ENCODE measurements at regions not wholly inside any gene's neighbourhood (a gene's known extent, or its start where the extent isn't known, plus 50 kb on each side); places are given as distances from the start of the nearest gene placed in this dataset.

- H3K9me3 ChIP-seq (ENCODE audit: control insufficient read depth in 2 of 2, insufficient read depth in 1 of 2, low read depth in 1 of 2, low read length in 1 of 2), result no peaks in the 10 kb centered on the region
- no peak overlapping the region for H3K4me3 ChIP-seq (ENCODE audit: low read depth in 1 of 2, low read length in 2 of 2)
- H3K36me3 ChIP-seq (ENCODE audit: control insufficient read depth in 2 of 2, insufficient read depth in 2 of 2, low read length in 1 of 2), result no peaks in the 10 kb centered on the region
- no peak overlapping the region for H3K27ac ChIP-seq (ENCODE audit: low read depth in 2 of 2, low read length in 1 of 2)
- H3K4me1 ChIP-seq (ENCODE audit: control insufficient read depth in 2 of 2, insufficient read depth in 2 of 2, low read length in 1 of 2), result no peaks in the 10 kb centered on the region
- no peaks in the 10 kb centered on the region for H3K27me3 ChIP-seq (ENCODE audit: control insufficient read depth in 1 of 2, insufficient read depth in 2 of 2, low read length in 2 of 2)
Observed at GRCh38 chr1:198449261-198449660, 91.2 kb downstream of the ATP6V1G3 start.

GRCh38 chr1:198447468-198447867 lies 93.0 kb downstream of the ATP6V1G3 start:
- Histone ChIP-seq H3K36me3 (ENCODE audit: control insufficient read depth in 2 of 2, insufficient read depth in 2 of 2, low read length in 1 of 2) (no peaks in the 10 kb centered on the region), H3K27ac (ENCODE audit: low read depth in 2 of 2, low read length in 1 of 2) (no peak overlapping the region), H3K4me1 (ENCODE audit: control insufficient read depth in 2 of 2, insufficient read depth in 2 of 2, low read length in 1 of 2) (no peaks in the 10 kb centered on the region), H3K9me3 (ENCODE audit: control insufficient read depth in 2 of 2, insufficient read depth in 1 of 2, low read depth in 1 of 2, low read length in 1 of 2) (no peaks in the 10 kb centered on the region), H3K27me3 (ENCODE audit: control insufficient read depth in 1 of 2, insufficient read depth in 2 of 2, low read length in 2 of 2) (no peaks in the 10 kb centered on the region), H3K4me3 (ENCODE audit: low read depth in 1 of 2, low read length in 2 of 2) (no peak overlapping the region)
- 74 to 78% methylated on average over 1 of the region's 1 CpG for WGBS, 2 donors

GRCh38 chr1:198445872-198446271 lies 94.6 kb downstream of the ATP6V1G3 start:
- Histone ChIP-seq H3K27me3 (ENCODE audit: control insufficient read depth in 1 of 2, insufficient read depth in 2 of 2, low read length in 2 of 2) (no peaks in the 10 kb centered on the region), H3K27ac (ENCODE audit: low read depth in 2 of 2, low read length in 1 of 2) (no peak overlapping the region), H3K36me3 (ENCODE audit: control insufficient read depth in 2 of 2, insufficient read depth in 2 of 2, low read length in 1 of 2) (no peaks in the 10 kb centered on the region), H3K9me3 (ENCODE audit: control insufficient read depth in 2 of 2, insufficient read depth in 1 of 2, low read depth in 1 of 2, low read length in 1 of 2) (no peaks in the 10 kb centered on the region), H3K4me1 (ENCODE audit: control insufficient read depth in 2 of 2, insufficient read depth in 2 of 2, low read length in 1 of 2) (no peaks in the 10 kb centered on the region), H3K4me3 (ENCODE audit: low read depth in 1 of 2, low read length in 2 of 2) (no peak overlapping the region)
- WGBS, 2 donors, result 82 to 83% methylated on average over 3 of the region's 3 CpGs

GRCh38 chr1:198444792-198445191 lies 95.7 kb downstream of the ATP6V1G3 start:
- no peaks in the 10 kb centered on the region for H3K36me3 ChIP-seq (ENCODE audit: control insufficient read depth in 2 of 2, insufficient read depth in 2 of 2, low read length in 1 of 2)
- H3K27ac ChIP-seq (ENCODE audit: low read depth in 2 of 2, low read length in 1 of 2), result no peak overlapping the region
- 32 to 52% methylated on average over 1 of the region's 1 CpG for WGBS, 2 donors
- H3K27me3 ChIP-seq (ENCODE audit: control insufficient read depth in 1 of 2, insufficient read depth in 2 of 2, low read length in 2 of 2), result no peaks in the 10 kb centered on the region
- no peaks in the 10 kb centered on the region for H3K4me1 ChIP-seq (ENCODE audit: control insufficient read depth in 2 of 2, insufficient read depth in 2 of 2, low read length in 1 of 2)
- no peaks in the 10 kb centered on the region for H3K9me3 ChIP-seq (ENCODE audit: control insufficient read depth in 2 of 2, insufficient read depth in 1 of 2, low read depth in 1 of 2, low read length in 1 of 2)
- no peak overlapping the region for H3K4me3 ChIP-seq (ENCODE audit: low read depth in 1 of 2, low read length in 2 of 2)

GRCh38 chr1:198443365-198444233 lies 96.9 kb downstream of the ATP6V1G3 start:
- H3K4me3 ChIP-seq (ENCODE audit: low read depth in 1 of 2, low read length in 2 of 2), result no peak overlapping the region
- H3K9me3 ChIP-seq (ENCODE audit: control insufficient read depth in 2 of 2, insufficient read depth in 1 of 2, low read depth in 1 of 2, low read length in 1 of 2), result no peaks in the 10 kb centered on the region
- no peaks in the 10 kb centered on the region for H3K27me3 ChIP-seq (ENCODE audit: control insufficient read depth in 1 of 2, insufficient read depth in 2 of 2, low read length in 2 of 2)
- WGBS, 2 donors, result 60 to 63% methylated on average over 5 of the region's 5 CpGs
- H3K27ac ChIP-seq (ENCODE audit: low read depth in 2 of 2, low read length in 1 of 2), result peak overlapping the region in 1 of 2 donors; percentile 77
- H3K4me1 ChIP-seq (ENCODE audit: control insufficient read depth in 2 of 2, insufficient read depth in 2 of 2, low read length in 1 of 2), result no peaks in the 10 kb centered on the region
- H3K36me3 ChIP-seq (ENCODE audit: control insufficient read depth in 2 of 2, insufficient read depth in 2 of 2, low read length in 1 of 2), result no peaks in the 10 kb centered on the region

- Histone ChIP-seq H3K36me3 (ENCODE audit: control insufficient read depth in 2 of 2, insufficient read depth in 2 of 2, low read length in 1 of 2) (no peaks in the 10 kb centered on the region), H3K27me3 (ENCODE audit: control insufficient read depth in 1 of 2, insufficient read depth in 2 of 2, low read length in 2 of 2) (no peaks in the 10 kb centered on the region), H3K9me3 (ENCODE audit: control insufficient read depth in 2 of 2, insufficient read depth in 1 of 2, low read depth in 1 of 2, low read length in 1 of 2) (no peaks in the 10 kb centered on the region), H3K27ac (ENCODE audit: low read depth in 2 of 2, low read length in 1 of 2) (no peak overlapping the region), H3K4me3 (ENCODE audit: low read depth in 1 of 2, low read length in 2 of 2) (no peak overlapping the region), H3K4me1 (ENCODE audit: control insufficient read depth in 2 of 2, insufficient read depth in 2 of 2, low read length in 1 of 2) (no peaks in the 10 kb centered on the region)
- WGBS, 2 donors, result 78 to 82% methylated on average over 6 of the region's 6 CpGs
Observed at GRCh38 chr1:198440842-198441241, 99.6 kb downstream of the ATP6V1G3 start.

- Histone ChIP-seq H3K36me3 (ENCODE audit: control insufficient read depth in 2 of 2, insufficient read depth in 2 of 2, low read length in 1 of 2) (no peaks in the 10 kb centered on the region), H3K9me3 (ENCODE audit: control insufficient read depth in 2 of 2, insufficient read depth in 1 of 2, low read depth in 1 of 2, low read length in 1 of 2) (no peaks in the 10 kb centered on the region), H3K27ac (ENCODE audit: low read depth in 2 of 2, low read length in 1 of 2) (no peak overlapping the region), H3K27me3 (ENCODE audit: control insufficient read depth in 1 of 2, insufficient read depth in 2 of 2, low read length in 2 of 2) (no peaks in the 10 kb centered on the region), H3K4me1 (ENCODE audit: control insufficient read depth in 2 of 2, insufficient read depth in 2 of 2, low read length in 1 of 2) (no peaks in the 10 kb centered on the region), H3K4me3 (ENCODE audit: low read depth in 1 of 2, low read length in 2 of 2) (no peak overlapping the region)
- 82 to 84% methylated on average over 2 of the region's 2 CpGs for WGBS, 2 donors
Observed at GRCh38 chr1:198437332-198437731, 103.1 kb downstream of the ATP6V1G3 start.

GRCh38 chr1:198436276-198436675 lies 104.2 kb downstream of the ATP6V1G3 start:
- no peaks in the 10 kb centered on the region for H3K36me3 ChIP-seq (ENCODE audit: control insufficient read depth in 2 of 2, insufficient read depth in 2 of 2, low read length in 1 of 2)
- H3K27me3 ChIP-seq (ENCODE audit: control insufficient read depth in 1 of 2, insufficient read depth in 2 of 2, low read length in 2 of 2), result no peaks in the 10 kb centered on the region
- H3K9me3 ChIP-seq (ENCODE audit: control insufficient read depth in 2 of 2, insufficient read depth in 1 of 2, low read depth in 1 of 2, low read length in 1 of 2), result no peaks in the 10 kb centered on the region
- H3K27ac ChIP-seq (ENCODE audit: low read depth in 2 of 2, low read length in 1 of 2), result no peak overlapping the region
- no peak overlapping the region for H3K4me3 ChIP-seq (ENCODE audit: low read depth in 1 of 2, low read length in 2 of 2)
- H3K4me1 ChIP-seq (ENCODE audit: control insufficient read depth in 2 of 2, insufficient read depth in 2 of 2, low read length in 1 of 2), result no peaks in the 10 kb centered on the region

- H3K36me3 ChIP-seq (ENCODE audit: control insufficient read depth in 2 of 2, insufficient read depth in 2 of 2, low read length in 1 of 2), result no peaks in the 10 kb centered on the region
Observed at GRCh38 chr1:198435056-198435455, 105.4 kb downstream of the ATP6V1G3 start.

GRCh38 chr1:198424441-198424840 lies 116.0 kb downstream of the ATP6V1G3 start:
- 73 to 84% methylated on average over 2 of the region's 2 CpGs for WGBS, 2 donors
- H3K4me3 ChIP-seq (ENCODE audit: low read depth in 1 of 2, low read length in 2 of 2), result no peak overlapping the region
- no peaks in the 10 kb centered on the region for H3K36me3 ChIP-seq (ENCODE audit: control insufficient read depth in 2 of 2, insufficient read depth in 2 of 2, low read length in 1 of 2)
- no peak overlapping the region for H3K27ac ChIP-seq (ENCODE audit: low read depth in 2 of 2, low read length in 1 of 2)
- no peaks in the 10 kb centered on the region for H3K27me3 ChIP-seq (ENCODE audit: control insufficient read depth in 1 of 2, insufficient read depth in 2 of 2, low read length in 2 of 2)
- no peaks in the 10 kb centered on the region for H3K4me1 ChIP-seq (ENCODE audit: control insufficient read depth in 2 of 2, insufficient read depth in 2 of 2, low read length in 1 of 2)
- H3K9me3 ChIP-seq (ENCODE audit: control insufficient read depth in 2 of 2, insufficient read depth in 1 of 2, low read depth in 1 of 2, low read length in 1 of 2), result no peaks in the 10 kb centered on the region

More at GRCh38 chr1:198435056-198435455, 105.4 kb downstream of the ATP6V1G3 start:
- no peak overlapping the region for H3K4me3 ChIP-seq (ENCODE audit: low read depth in 1 of 2, low read length in 2 of 2)
- no peak overlapping the region for H3K27ac ChIP-seq (ENCODE audit: low read depth in 2 of 2, low read length in 1 of 2)
- no peaks in the 10 kb centered on the region for H3K27me3 ChIP-seq (ENCODE audit: control insufficient read depth in 1 of 2, insufficient read depth in 2 of 2, low read length in 2 of 2)
- H3K4me1 ChIP-seq (ENCODE audit: control insufficient read depth in 2 of 2, insufficient read depth in 2 of 2, low read length in 1 of 2), result no peaks in the 10 kb centered on the region
- H3K9me3 ChIP-seq (ENCODE audit: control insufficient read depth in 2 of 2, insufficient read depth in 1 of 2, low read depth in 1 of 2, low read length in 1 of 2), result no peaks in the 10 kb centered on the region
